ENCODE measurements at regions not wholly inside any gene's neighbourhood (a gene's known extent, or its start where the extent isn't known, plus 50 kb on each side); places are given as distances from the start of the nearest gene placed in this dataset.

DNA sequence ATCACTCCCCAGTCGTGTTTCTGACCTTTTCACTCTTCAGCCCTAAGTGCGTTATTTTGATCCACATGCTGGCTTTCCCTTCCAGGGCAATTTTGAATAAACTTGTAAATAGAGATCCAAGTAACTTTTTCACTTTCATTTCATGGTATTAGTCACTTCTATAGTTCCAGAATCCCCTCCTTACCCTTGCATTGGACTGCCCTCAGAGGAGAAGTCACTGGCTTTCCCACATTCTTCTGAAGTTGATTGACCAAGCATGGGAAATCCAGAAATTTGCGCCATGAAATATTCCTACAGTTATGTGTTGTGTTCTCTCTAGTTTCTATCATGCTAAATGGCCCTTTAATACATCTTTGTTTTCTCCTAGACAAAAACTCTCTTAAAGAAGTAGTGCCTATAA lies 177.3 kb upstream of the GORAB start:
- no peak for TF ChIP-seq CTCF (conservative IDR thresholded peaks at IDR 0.05)
- TF ChIP-seq ZFX (IDR thresholded peaks at IDR 0.05): no peak
